Endodermal cell (in vitro differentiated cells): ENCODE measurements at regions not wholly inside any gene's neighbourhood (a gene's known extent, or its start where the extent isn't known, plus 50 kb on each side); places are given as distances from the start of the nearest gene placed in this dataset.

Source experiments
- DNase-seq: peaks from one replicate; pipeline ENCODE4 v3.0.0-alpha.2; 2017
- H3K27ac ChIP-seq: 2 replicates; pipeline ENCODE4 v1.5.1; 2013; ENCODE audit warnings: mild to moderate bottlenecking, low read depth, low read length, moderate library complexity
- H3K27me3 ChIP-seq: 2 replicates; pipeline ENCODE4 v1.6.1; 2013; ENCODE audit warnings: mild to moderate bottlenecking, low read length, moderate library complexity; ENCODE audit not compliant: insufficient read depth, control insufficient read depth, poor library complexity, severe bottlenecking
- H3K36me3 ChIP-seq: 2 replicates; pipeline ENCODE4 v1.7.0; 2013; ENCODE audit warnings: mild to moderate bottlenecking, low read length, moderate library complexity; ENCODE audit not compliant: control insufficient read depth, insufficient read depth
- H3K4me1 ChIP-seq: one replicate; pipeline ENCODE4 v1.7.0; 2013; ENCODE audit warnings: low read length; ENCODE audit not compliant: control insufficient read depth, insufficient read depth
- H3K4me3 ChIP-seq: 2 replicates; pipeline ENCODE4 v1.5.1; 2013; ENCODE audit warnings: mild to moderate bottlenecking, low read length, moderate library complexity
- H3K9ac ChIP-seq: 2 replicates; pipeline ENCODE4 v1.6.1; 2013; ENCODE audit warnings: mild to moderate bottlenecking, low read length, moderate library complexity; ENCODE audit not compliant: poor library complexity, severe bottlenecking; ENCODE audit errors: extremely low read depth
- H3K9me3 ChIP-seq: 2 replicates; pipeline ENCODE4 v1.6.1; 2013; ENCODE audit warnings: mild to moderate bottlenecking, low read length, moderate library complexity; ENCODE audit not compliant: control insufficient read depth
- H3K27ac Mint-ChIP-seq: 2 replicates; pipeline ENCODE4 v1.8.0; 2020; ENCODE audit warnings: mixed read lengths
- H3K27me3 Mint-ChIP-seq: 2 replicates; pipeline ENCODE4 v1.8.0; 2021; ENCODE audit warnings: mild to moderate bottlenecking, mixed read lengths; ENCODE audit not compliant: insufficient read depth
- H3K36me3 Mint-ChIP-seq: 2 replicates; pipeline ENCODE4 v1.8.0; 2020; ENCODE audit warnings: low read depth, mixed read lengths
- H3K4me1 Mint-ChIP-seq: 2 replicates; pipeline ENCODE4 v1.8.0; 2020; ENCODE audit warnings: mixed read lengths
- H3K4me3 Mint-ChIP-seq: 2 replicates; pipeline ENCODE4 v1.8.0; 2020; ENCODE audit warnings: mild to moderate bottlenecking, moderate library complexity, mixed read lengths
- H3K9me3 Mint-ChIP-seq: 2 replicates; pipeline ENCODE4 v1.8.0; 2020; ENCODE audit warnings: mild to moderate bottlenecking, mixed read lengths
- WGBS, 2 experiments: methylation state at CpG; one replicate each; pipeline versions ENCODE4 v1.1.5 to v1.1.7; 2013; ENCODE audit warnings: missing lambda C conversion rate in 2 of 2, mixed read lengths in 1 of 2; ENCODE audit not compliant: insufficient coverage in 1 of 2, insufficient read length in 1 of 2; 5-methylcytosine and 5-hydroxymethylcytosine counted together
- TF ChIP-seq, protein P1 (sequence below): fragments of 200-600 bp; sonication (generic); conservative IDR thresholded peaks from 2 replicates; pipeline ENCODE4 v1.5.0; 2021; ENCODE audit warnings: antibody characterized with exemption, mild to moderate bottlenecking

DNA sequence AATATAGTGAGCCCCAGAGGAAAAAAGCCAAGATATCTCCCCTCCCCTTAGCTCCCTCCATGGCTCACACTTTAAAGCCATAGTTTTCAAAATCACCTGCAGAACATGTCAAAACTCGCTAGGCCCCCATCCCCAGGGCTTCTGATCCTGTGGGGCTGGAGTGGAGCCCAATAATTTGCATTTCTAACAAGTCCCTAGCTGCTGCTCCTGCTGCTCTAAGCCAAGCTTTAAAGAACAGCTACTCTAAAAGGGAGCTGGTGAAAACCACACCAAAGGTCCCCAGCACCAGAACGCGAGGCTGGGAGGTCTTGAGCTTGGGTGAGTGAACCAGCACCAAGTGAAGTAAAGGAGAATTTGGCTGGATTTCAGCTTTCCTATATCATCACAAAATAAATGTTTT lies 237.1 kb downstream of the ZNF674 start:
- peaks cover 18% of the 10 kb centered on the region for H3K4me1 Mint-ChIP-seq
- 51% methylated on average over 3 of the region's 3 CpGs; no CpG with 5 or more reads in 1 of the 2 experiments for WGBS, 2 experiments
- H3K36me3 Mint-ChIP-seq: peaks cover 5% of the 10 kb centered on the region

DNA sequence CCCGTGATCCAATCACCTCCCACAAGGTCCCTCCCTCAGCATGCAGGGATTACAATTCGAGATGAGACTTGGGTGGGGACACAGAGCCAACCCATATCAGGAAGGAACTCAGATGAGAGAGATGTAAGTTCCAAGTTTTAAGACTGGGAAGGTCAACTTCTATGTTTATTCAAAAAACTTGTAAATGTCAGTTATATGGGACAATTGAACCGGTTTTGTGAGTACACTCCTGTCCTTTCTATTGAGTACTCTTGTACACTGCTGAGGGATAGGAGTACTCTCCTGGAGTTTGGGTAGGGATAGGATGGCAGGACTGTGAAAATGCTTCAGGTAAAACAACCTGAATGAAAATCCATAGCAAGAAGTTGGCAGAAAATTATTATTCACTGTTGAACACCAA lies 239.1 kb downstream of the ZNF674 start:
- peaks cover 5% of the 10 kb centered on the region for H3K36me3 Mint-ChIP-seq
- H3K4me3 Mint-ChIP-seq: no peak overlapping the region
- Histone ChIP-seq H3K4me1 (no peaks in the 10 kb centered on the region), H3K27ac (no peak overlapping the region), H3K9ac (no peak overlapping the region), H3K4me3 (no peak overlapping the region), H3K36me3 (no peaks in the 10 kb centered on the region), H3K9me3 (peaks cover 11% of the 10 kb centered on the region), H3K27me3 (no peaks in the 10 kb centered on the region)
- H3K9me3 Mint-ChIP-seq: peaks cover 63% of the 10 kb centered on the region
- H3K27ac Mint-ChIP-seq: no peak overlapping the region
- 94% methylated on average over 3 of the region's 3 CpGs; no CpG with 5 or more reads in 1 of the 2 experiments for WGBS, 2 experiments
- TF ChIP-seq, protein P1, sequence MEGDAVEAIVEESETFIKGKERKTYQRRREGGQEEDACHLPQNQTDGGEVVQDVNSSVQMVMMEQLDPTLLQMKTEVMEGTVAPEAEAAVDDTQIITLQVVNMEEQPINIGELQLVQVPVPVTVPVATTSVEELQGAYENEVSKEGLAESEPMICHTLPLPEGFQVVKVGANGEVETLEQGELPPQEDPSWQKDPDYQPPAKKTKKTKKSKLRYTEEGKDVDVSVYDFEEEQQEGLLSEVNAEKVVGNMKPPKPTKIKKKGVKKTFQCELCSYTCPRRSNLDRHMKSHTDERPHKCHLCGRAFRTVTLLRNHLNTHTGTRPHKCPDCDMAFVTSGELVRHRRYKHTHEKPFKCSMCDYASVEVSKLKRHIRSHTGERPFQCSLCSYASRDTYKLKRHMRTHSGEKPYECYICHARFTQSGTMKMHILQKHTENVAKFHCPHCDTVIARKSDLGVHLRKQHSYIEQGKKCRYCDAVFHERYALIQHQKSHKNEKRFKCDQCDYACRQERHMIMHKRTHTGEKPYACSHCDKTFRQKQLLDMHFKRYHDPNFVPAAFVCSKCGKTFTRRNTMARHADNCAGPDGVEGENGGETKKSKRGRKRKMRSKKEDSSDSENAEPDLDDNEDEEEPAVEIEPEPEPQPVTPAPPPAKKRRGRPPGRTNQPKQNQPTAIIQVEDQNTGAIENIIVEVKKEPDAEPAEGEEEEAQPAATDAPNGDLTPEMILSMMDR: no peak
- no peak for DNase-seq
- H3K4me1 Mint-ChIP-seq: peaks cover 11% of the 10 kb centered on the region
- no peaks in the 10 kb centered on the region for H3K27me3 Mint-ChIP-seq

More for the DNA sequence above, 237.1 kb downstream of the ZNF674 start:
- peaks cover 11% of the 10 kb centered on the region for H3K9me3 ChIP-seq
- no peak for DNase-seq
- TF ChIP-seq, protein P1: no peak
- no peak overlapping the region for H3K9ac ChIP-seq
- H3K4me3 ChIP-seq: no peak overlapping the region
- peaks cover 57% of the 10 kb centered on the region for H3K9me3 Mint-ChIP-seq
- no peak overlapping the region for H3K27ac ChIP-seq
- H3K4me1 ChIP-seq: no peaks in the 10 kb centered on the region
- H3K27ac Mint-ChIP-seq: no peak overlapping the region
- no peaks in the 10 kb centered on the region for H3K27me3 ChIP-seq
- H3K36me3 ChIP-seq: no peaks in the 10 kb centered on the region
- no peak overlapping the region for H3K4me3 Mint-ChIP-seq
- no peaks in the 10 kb centered on the region for H3K27me3 Mint-ChIP-seq

DNA sequence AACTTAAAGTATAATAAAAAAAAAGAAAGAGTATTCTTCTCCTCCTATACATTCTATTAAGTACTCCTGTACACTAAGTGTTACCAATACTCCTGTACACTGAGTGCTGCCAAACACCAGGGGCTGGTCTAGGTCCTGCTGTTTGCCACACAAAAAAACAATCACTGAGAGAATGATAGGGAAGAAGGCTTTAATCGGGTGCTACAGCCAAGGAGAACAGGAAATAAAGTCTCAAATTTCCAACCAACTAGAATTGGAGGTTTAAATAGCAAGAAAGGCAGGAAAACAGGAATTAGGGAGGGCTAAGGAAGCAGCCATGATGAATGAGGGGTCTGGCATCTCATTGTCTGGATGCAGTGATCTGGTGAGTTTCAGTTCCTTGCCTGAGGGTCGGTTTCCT lies 239.8 kb downstream of the ZNF674 start:
- Mint-ChIP-seq H3K27me3 (no peaks in the 10 kb centered on the region), H3K9me3 (peaks cover 64% of the 10 kb centered on the region), H3K27ac (no peak overlapping the region), H3K36me3 (peaks cover 5% of the 10 kb centered on the region), H3K4me3 (no peak overlapping the region), H3K4me1 (peaks cover 6% of the 10 kb centered on the region)
- H3K9ac ChIP-seq: no peak overlapping the region
- no peak for DNase-seq
- peaks cover 11% of the 10 kb centered on the region for H3K9me3 ChIP-seq
- WGBS, 2 experiments: 83 to 100% methylated on average over 1 of the region's 2 CpGs
- H3K4me3 ChIP-seq: no peak overlapping the region
- TF ChIP-seq, protein P1: no peak
- no peaks in the 10 kb centered on the region for H3K27me3 ChIP-seq
- H3K27ac ChIP-seq: no peak overlapping the region
- H3K36me3 ChIP-seq: no peaks in the 10 kb centered on the region
- H3K4me1 ChIP-seq: no peaks in the 10 kb centered on the region
